ENCODE measurements at regions not wholly inside any gene's neighbourhood (a gene's known extent, or its start where the extent isn't known, plus 50 kb on each side); places are given as distances from the start of the nearest gene placed in this dataset.

DNA sequence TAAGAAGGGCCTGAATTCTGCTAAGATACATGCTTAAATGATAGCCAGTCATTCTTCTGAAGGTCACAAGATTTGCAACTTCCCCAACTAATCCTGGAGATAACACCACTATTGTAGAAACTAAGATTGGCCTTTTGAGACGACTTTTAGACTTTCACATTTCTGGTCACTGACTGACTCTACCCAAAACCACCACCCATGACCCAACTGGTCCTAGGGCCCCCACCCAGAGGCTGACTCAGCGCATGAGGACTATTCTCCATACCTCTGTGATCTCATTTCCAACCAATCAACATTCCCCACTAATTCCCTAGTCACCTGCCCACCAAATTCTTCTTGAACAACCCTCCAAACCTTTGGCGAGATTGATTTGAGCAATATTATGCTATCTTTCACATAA lies 1299.0 kb downstream of the CDH11 start:
- TF ChIP-seq, protein P1, sequence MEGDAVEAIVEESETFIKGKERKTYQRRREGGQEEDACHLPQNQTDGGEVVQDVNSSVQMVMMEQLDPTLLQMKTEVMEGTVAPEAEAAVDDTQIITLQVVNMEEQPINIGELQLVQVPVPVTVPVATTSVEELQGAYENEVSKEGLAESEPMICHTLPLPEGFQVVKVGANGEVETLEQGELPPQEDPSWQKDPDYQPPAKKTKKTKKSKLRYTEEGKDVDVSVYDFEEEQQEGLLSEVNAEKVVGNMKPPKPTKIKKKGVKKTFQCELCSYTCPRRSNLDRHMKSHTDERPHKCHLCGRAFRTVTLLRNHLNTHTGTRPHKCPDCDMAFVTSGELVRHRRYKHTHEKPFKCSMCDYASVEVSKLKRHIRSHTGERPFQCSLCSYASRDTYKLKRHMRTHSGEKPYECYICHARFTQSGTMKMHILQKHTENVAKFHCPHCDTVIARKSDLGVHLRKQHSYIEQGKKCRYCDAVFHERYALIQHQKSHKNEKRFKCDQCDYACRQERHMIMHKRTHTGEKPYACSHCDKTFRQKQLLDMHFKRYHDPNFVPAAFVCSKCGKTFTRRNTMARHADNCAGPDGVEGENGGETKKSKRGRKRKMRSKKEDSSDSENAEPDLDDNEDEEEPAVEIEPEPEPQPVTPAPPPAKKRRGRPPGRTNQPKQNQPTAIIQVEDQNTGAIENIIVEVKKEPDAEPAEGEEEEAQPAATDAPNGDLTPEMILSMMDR (IDR thresholded peaks at IDR 0.05), result no peak
- Mint-ChIP-seq H3K9me3 (ENCODE audit: unreplicated experiment) (no peaks in the 10 kb centered on the region), H3K4me1 (ENCODE audit: unreplicated experiment) (no peaks in the 10 kb centered on the region), H3K27me3 (ENCODE audit: unreplicated experiment) (peaks cover 2% of the 10 kb centered on the region), H3K4me3 (ENCODE audit: unreplicated experiment) (no peak overlapping the region), H3K36me3 (ENCODE audit: unreplicated experiment) (no peaks in the 10 kb centered on the region), H3K27ac (ENCODE audit: unreplicated experiment) (no peak overlapping the region)
- no peak for DNase-seq (ENCODE audit: extremely low spot score, unreplicated experiment)

DNA sequence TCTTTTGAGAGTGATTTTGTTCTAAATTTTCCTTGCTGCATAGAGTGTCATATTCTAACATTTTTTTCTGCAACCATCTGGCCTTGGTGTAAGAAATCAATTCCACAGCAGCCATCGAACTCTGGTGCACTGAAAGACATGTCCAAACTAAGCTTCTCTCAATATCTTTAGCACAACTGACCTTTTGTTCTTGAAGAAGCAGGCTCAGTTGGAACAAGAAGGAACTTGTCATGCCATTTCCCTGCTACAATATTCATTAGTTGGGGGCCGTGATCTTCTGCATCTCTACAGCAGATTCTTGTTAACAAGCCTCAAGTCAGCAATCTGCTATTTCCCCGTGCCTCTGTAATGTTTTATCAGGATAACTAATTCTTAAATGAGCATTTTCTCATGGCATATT lies 1305.6 kb downstream of the CDH11 start:
- H3K36me3 Mint-ChIP-seq (ENCODE audit: unreplicated experiment), result no peaks in the 10 kb centered on the region
- no peak overlapping the region for H3K4me3 Mint-ChIP-seq (ENCODE audit: unreplicated experiment)
- no peak overlapping the region for H3K27ac Mint-ChIP-seq (ENCODE audit: unreplicated experiment)
- TF ChIP-seq, protein P1 (IDR thresholded peaks at IDR 0.05), result no peak
- peaks cover 4% of the 10 kb centered on the region for H3K27me3 Mint-ChIP-seq (ENCODE audit: unreplicated experiment)
- no peaks in the 10 kb centered on the region for H3K4me1 Mint-ChIP-seq (ENCODE audit: unreplicated experiment)
- no peaks in the 10 kb centered on the region for H3K9me3 Mint-ChIP-seq (ENCODE audit: unreplicated experiment)
- DNase-seq (ENCODE audit: extremely low spot score, unreplicated experiment), result no peak

DNA sequence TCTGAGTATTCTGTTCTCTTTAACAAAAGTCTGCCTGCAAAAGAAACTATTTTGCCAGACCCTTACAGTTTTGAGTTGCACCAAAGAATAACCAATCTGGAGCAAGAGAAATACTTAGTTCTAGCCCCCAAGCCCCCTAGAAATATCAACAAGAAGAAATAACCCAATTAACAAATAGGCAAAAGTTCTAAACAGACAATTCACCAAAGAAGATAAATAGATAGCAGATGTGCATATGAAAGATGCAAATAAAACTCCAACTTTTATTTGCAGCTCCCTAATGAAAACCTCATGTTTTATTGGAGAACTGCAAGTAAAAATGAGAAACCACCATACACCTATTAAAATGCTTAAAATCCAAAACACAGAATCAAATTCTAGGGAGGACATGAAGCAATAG lies 1308.0 kb downstream of the CDH11 start:
- Mint-ChIP-seq H3K4me3 (ENCODE audit: unreplicated experiment) (no peak overlapping the region), H3K27ac (ENCODE audit: unreplicated experiment) (no peak overlapping the region), H3K27me3 (ENCODE audit: unreplicated experiment) (peaks cover 4% of the 10 kb centered on the region), H3K4me1 (ENCODE audit: unreplicated experiment) (no peaks in the 10 kb centered on the region), H3K9me3 (ENCODE audit: unreplicated experiment) (no peaks in the 10 kb centered on the region), H3K36me3 (ENCODE audit: unreplicated experiment) (no peaks in the 10 kb centered on the region)
- TF ChIP-seq, protein P1 (IDR thresholded peaks at IDR 0.05), result no peak
- DNase-seq (ENCODE audit: extremely low spot score, unreplicated experiment), result no peak

DNA sequence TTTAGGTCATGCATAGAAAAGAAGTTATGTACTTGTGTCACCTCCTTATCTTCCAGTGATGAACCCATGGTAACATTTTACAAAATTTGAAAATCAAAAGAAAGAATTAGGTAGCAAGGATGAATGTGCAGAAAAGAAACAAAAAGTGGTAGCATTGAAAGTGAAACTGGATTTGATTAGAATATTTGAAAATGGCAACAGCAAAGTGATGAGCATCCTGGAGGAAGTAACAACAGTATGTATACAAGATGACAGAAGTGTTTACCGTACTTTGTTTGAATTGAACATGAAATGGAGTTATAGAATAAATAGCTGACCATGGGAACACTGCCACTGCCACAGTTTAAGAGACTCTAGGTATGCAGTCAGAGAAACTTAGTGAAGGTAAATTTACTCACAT lies 1313.1 kb downstream of the CDH11 start:
- Mint-ChIP-seq H3K27me3 (ENCODE audit: unreplicated experiment) (peaks cover 3% of the 10 kb centered on the region), H3K4me1 (ENCODE audit: unreplicated experiment) (no peaks in the 10 kb centered on the region), H3K9me3 (ENCODE audit: unreplicated experiment) (no peaks in the 10 kb centered on the region), H3K27ac (ENCODE audit: unreplicated experiment) (no peak overlapping the region), H3K36me3 (ENCODE audit: unreplicated experiment) (no peaks in the 10 kb centered on the region), H3K4me3 (ENCODE audit: unreplicated experiment) (no peak overlapping the region)
- DNase-seq (ENCODE audit: extremely low spot score, unreplicated experiment), result no peak
- TF ChIP-seq, protein P1 (IDR thresholded peaks at IDR 0.05), result no peak

DNA sequence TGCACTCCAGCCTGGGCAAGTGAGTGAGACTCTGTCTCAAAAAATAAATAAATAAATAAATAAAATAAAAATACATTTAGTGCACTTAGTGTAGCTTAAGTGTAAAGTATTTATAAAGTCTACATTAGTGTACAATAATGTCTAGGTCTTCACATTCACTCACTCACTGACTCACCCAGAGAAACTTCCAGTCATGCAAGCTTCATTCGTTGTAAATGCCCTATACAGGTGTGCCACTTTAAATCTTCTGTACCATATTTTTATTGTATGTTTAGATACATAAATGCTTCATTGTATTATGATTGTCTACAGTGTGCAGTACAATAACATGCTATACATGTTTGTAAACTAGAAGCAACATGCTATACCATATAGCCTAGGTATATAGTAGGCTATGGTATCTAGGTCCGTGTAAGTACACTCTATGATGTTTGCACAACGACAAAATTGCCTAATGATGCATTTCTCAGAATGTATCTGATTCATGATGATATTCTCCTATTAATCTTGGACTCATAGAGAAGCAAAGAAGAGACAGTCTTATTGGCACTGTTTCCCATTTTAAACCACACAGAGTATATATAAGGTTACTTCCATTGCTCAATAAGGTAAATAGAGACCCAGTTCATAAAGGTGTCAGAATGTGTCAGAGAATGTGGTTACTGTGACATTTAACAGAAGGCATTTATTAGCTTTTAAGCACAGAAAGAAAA lies 1314.9 kb downstream of the CDH11 start:
- H3K27ac Mint-ChIP-seq (ENCODE audit: unreplicated experiment), result no peak overlapping the region
- H3K4me3 Mint-ChIP-seq (ENCODE audit: unreplicated experiment), result no peak overlapping the region
- no peak for DNase-seq (ENCODE audit: extremely low spot score, unreplicated experiment)
- H3K9me3 Mint-ChIP-seq (ENCODE audit: unreplicated experiment), result no peaks in the 10 kb centered on the region
- TF ChIP-seq, protein P1 (IDR thresholded peaks at IDR 0.05), result no peak
- H3K4me1 Mint-ChIP-seq (ENCODE audit: unreplicated experiment), result no peaks in the 10 kb centered on the region
- H3K36me3 Mint-ChIP-seq (ENCODE audit: unreplicated experiment), result no peaks in the 10 kb centered on the region
- no peaks in the 10 kb centered on the region for H3K27me3 Mint-ChIP-seq (ENCODE audit: unreplicated experiment)
